SK-N-MC (cell line): ENCODE measurements at regions not wholly inside any gene's neighbourhood (a gene's known extent, or its start where the extent isn't known, plus 50 kb on each side); places are given as distances from the start of the nearest gene placed in this dataset.

Source experiments
- DNase-seq: peaks from one replicate; pipeline ENCODE4 v3.0.0-alpha.2; 2011; ENCODE audit warnings: low read depth, low spot score
- H3K27ac ChIP-seq: fragments of 200-600 bp; sonication (generic); 2 replicates; pipeline ENCODE4 v1.5.1; 2016; ENCODE audit warnings: mixed run types
- H3K36me3 ChIP-seq: fragments of 200-600 bp; sonication (generic); 2 replicates; pipeline ENCODE4 v1.6.1; 2017; ENCODE audit warnings: antibody characterized with exemption, low read length, mixed read lengths; ENCODE audit not compliant: insufficient read depth
- H3K4me3 ChIP-seq: fragments of 200-600 bp; sonication (generic); 2 replicates; pipeline ENCODE4 v1.5.1; 2016
- H3K9ac ChIP-seq: fragments of 200-600 bp; sonication (generic); 2 replicates; pipeline ENCODE4 v1.8.0; 2017; ENCODE audit warnings: mixed run types, mixed read lengths; ENCODE audit not compliant: insufficient read length
- H3K9me3 ChIP-seq: fragments of 200-600 bp; sonication (generic); 2 replicates; pipeline ENCODE4 v1.6.1; 2017; ENCODE audit warnings: low read depth, mild to moderate bottlenecking, antibody characterized with exemption, low read length, moderate library complexity, mixed read lengths
- EZH2 ChIP-seq: fragments of 200-600 bp; sonication (generic); IDR thresholded peaks from one replicate; pipeline ENCODE4 v1.6.1; 2017; ENCODE audit warnings: antibody characterized with exemption
- FOXP2 ChIP-seq: optimal IDR thresholded peaks from 2 replicates; pipeline ENCODE3; 2011; ENCODE audit warnings: mild to moderate bottlenecking, moderate library complexity; ENCODE audit not compliant: insufficient read depth; ENCODE audit errors: extremely low read length, control extremely low read depth
- POLR2AphosphoS5 ChIP-seq: IDR thresholded peaks from 2 replicates; pipeline ENCODE4 v1.6.1; 2012; ENCODE audit warnings: mild to moderate bottlenecking, low read depth, low read length, borderline replicate concordance

- H3K27ac ChIP-seq, result no peak overlapping the region
- DNase-seq, result no peak
- no peaks in the 10 kb centered on the region for H3K36me3 ChIP-seq
- TF ChIP-seq FOXP2 (no peak), EZH2 (no peak), POLR2AphosphoS5 (no peak)
- no peak overlapping the region for H3K4me3 ChIP-seq
- H3K9me3 ChIP-seq, result no peaks in the 10 kb centered on the region
- H3K9ac ChIP-seq, result no peak overlapping the region
Observed at GRCh38 chr2:33891616-33892015, 292.5 kb upstream of the FAM98A start.

GRCh38 chr2:33890686-33891085, 291.6 kb upstream of the FAM98A start:
- no peak overlapping the region for H3K4me3 ChIP-seq
- H3K9me3 ChIP-seq, result no peaks in the 10 kb centered on the region
- TF ChIP-seq POLR2AphosphoS5 (no peak), FOXP2 (no peak), EZH2 (no peak)
- DNase-seq, result no peak
- no peak overlapping the region for H3K9ac ChIP-seq
- no peaks in the 10 kb centered on the region for H3K36me3 ChIP-seq
- H3K27ac ChIP-seq, result no peak overlapping the region

DNA sequence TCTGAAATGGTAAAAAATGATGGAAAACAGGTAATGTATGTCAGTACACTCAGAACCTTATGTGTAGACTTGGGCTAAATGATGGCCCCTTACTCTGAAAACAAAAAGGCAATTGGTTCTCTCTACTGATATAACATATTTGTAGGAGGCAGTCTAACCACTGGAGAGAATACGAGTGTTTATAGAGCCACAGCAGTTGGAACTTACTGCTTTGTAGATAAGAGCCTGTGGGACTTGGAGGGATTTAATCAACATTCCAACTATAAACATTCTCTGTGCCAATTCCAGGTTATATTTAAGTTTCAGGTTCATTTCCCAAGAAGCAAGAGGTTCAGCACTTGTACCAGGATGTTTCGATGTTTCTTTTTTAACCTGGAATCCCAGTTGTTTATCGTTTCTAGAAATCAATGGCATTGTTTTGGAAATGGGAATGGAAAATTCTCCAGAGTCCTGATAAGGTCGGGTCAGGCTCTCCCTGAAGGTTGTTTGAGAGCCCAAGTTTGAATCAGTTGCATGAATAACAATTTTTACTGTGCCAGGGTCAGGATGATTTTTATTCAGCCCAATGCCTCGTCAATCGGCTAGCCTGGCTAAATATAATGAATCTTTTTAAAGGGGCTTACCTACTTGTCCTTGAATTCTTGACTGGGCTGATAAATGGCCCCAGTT, 278.4 kb upstream of the FAM98A start:
- H3K36me3 ChIP-seq, result no peaks in the 10 kb centered on the region
- no peak overlapping the region for H3K9ac ChIP-seq
- H3K9me3 ChIP-seq, result no peaks in the 10 kb centered on the region
- TF ChIP-seq EZH2, result no peak
- no peak for TF ChIP-seq FOXP2
- no peak for TF ChIP-seq POLR2AphosphoS5
- no peak overlapping the region for H3K27ac ChIP-seq
- no peak overlapping the region for H3K4me3 ChIP-seq
- no peak for DNase-seq

DNA sequence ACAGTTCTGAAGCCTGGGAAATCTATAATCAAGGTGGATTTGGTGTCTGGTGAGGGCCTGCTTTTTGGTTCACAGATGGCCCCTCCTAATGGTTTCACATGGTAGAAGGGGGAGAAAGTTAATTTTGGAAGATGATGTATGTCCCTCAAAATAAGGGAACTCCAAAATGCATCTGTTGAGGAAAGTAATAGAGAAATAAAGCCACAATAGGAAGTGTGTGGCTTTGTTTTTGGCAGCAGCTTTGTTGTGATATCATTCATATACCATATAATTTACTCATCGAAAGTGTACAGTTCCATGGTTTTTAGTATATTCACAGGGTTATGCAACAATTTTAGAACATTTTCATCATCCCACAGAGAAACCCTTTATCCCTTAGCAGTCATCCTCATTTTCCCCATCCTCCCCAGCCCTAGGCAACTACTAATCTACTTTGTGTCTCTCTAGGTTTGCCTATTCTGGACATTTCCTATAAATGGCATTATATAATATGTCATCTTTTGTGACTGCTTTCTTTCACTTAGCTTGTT, 274.0 kb upstream of the FAM98A start:
- H3K27ac ChIP-seq, result no peak overlapping the region
- H3K4me3 ChIP-seq, result no peak overlapping the region
- peaks cover 6% of the 10 kb centered on the region; the same call in 1 of the 2 replicates for H3K9me3 ChIP-seq
- no peak for TF ChIP-seq POLR2AphosphoS5
- TF ChIP-seq EZH2, result no peak
- TF ChIP-seq FOXP2, result no peak
- no peak for DNase-seq
- no peaks in the 10 kb centered on the region for H3K36me3 ChIP-seq
- no peak overlapping the region for H3K9ac ChIP-seq

- TF ChIP-seq POLR2AphosphoS5 (no peak), EZH2 (no peak)
- Histone ChIP-seq H3K9ac (no peak overlapping the region), H3K27ac (no peak overlapping the region), H3K36me3 (no peaks in the 10 kb centered on the region), H3K4me3 (no peak overlapping the region), H3K9me3 (no peaks in the 10 kb centered on the region)
- DNase-seq, result no peak
Observed at GRCh38 chr2:33859811-33860461, 260.8 kb upstream of the FAM98A start.

DNA sequence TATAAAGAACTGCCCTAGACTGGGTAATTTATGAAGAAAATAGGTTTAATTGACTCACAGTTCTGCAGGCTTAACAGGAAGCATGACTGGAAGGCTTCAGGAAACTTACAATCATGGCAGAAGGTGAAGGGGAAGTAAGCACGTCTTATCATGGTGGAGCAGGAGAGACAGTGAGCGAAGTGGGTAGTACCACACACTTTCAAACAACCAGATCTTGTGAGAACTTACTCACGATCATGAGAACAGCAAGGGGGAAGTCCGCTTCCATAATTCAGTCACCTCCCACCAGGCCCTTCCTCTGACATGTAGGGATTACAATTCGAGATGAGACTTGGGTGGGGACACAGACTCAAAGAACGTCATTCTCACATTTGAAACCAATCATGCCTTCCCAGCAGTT, 260.1 kb upstream of the FAM98A start:
- Histone ChIP-seq H3K4me3 (no peak overlapping the region), H3K27ac (no peak overlapping the region), H3K9ac (no peak overlapping the region)

DNA sequence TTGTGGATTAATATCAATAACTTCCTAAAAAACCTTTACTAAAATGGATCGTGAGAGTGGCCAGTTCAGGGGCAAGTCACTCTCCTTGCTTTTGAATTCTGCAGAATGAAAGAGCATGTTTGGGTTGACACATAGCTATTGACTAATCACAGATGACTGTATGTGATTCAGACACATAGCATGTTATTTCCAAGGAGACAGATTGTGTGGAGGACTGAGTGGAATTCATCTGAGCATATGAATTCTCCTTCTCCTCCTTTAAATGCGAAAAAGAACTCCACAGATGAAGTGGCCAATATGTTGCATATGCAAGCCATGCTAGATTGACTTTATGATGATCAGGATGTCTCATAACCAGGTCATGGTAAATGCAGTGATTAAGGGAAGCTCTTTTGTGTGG, 249.4 kb upstream of the FAM98A start:
- H3K9me3 ChIP-seq, result no peaks in the 10 kb centered on the region
- no peaks in the 10 kb centered on the region for H3K36me3 ChIP-seq
- no peak overlapping the region for H3K27ac ChIP-seq
- no peak overlapping the region for H3K9ac ChIP-seq
- TF ChIP-seq FOXP2, result no peak
- no peak for TF ChIP-seq EZH2
- no peak for TF ChIP-seq POLR2AphosphoS5
- no peak overlapping the region for H3K4me3 ChIP-seq
- no peak for DNase-seq

More for the DNA sequence above, 260.1 kb upstream of the FAM98A start:
- DNase-seq, result no peak
- H3K9me3 ChIP-seq, result no peaks in the 10 kb centered on the region
- no peak for TF ChIP-seq FOXP2
- no peak for TF ChIP-seq POLR2AphosphoS5
- no peak for TF ChIP-seq EZH2
- H3K36me3 ChIP-seq, result no peaks in the 10 kb centered on the region

- TF ChIP-seq POLR2AphosphoS5, result no peak
- no peak for TF ChIP-seq EZH2
- no peak overlapping the region for H3K27ac ChIP-seq
- DNase-seq, result no peak
- H3K9ac ChIP-seq, result no peak overlapping the region
- H3K4me3 ChIP-seq, result no peak overlapping the region
- H3K9me3 ChIP-seq, result no peaks in the 10 kb centered on the region
- H3K36me3 ChIP-seq, result no peaks in the 10 kb centered on the region
Observed at GRCh38 chr2:33839791-33840190, 240.7 kb upstream of the FAM98A start.

- no peaks in the 10 kb centered on the region for H3K9me3 ChIP-seq
- H3K27ac ChIP-seq, result no peak overlapping the region
- no peaks in the 10 kb centered on the region for H3K36me3 ChIP-seq
- no peak for DNase-seq
- no peak for TF ChIP-seq POLR2AphosphoS5
- TF ChIP-seq FOXP2, result no peak
- TF ChIP-seq EZH2, result no peak
- no peak overlapping the region for H3K4me3 ChIP-seq
- H3K9ac ChIP-seq, result no peak overlapping the region
Observed at GRCh38 chr2:33836628-33837027, 237.5 kb upstream of the FAM98A start.
